Testis (tissue), 2 donors: ENCODE measurements at regions not wholly inside any gene's neighbourhood (a gene's known extent, or its start where the extent isn't known, plus 50 kb on each side); places are given as distances from the start of the nearest gene placed in this dataset.

Experiments used
- POLR2A ChIP-seq: fragments of 450-650 bp; IDR thresholded peaks from one replicate; pipeline ENCODE4 v1.6.1; 2017; ENCODE audit warnings: antibody characterized with exemption, mild to moderate bottlenecking, moderate library complexity
- TF ChIP-seq, protein P1 (sequence below), 3 experiments: fragments of 450-650 bp in 2 of 3; fragments of 200-600 bp in 1 of 3; sonication (generic) in 1 of 3; IDR thresholded peaks; one replicate each; pipeline ENCODE4 v1.5.1; 2016 to 2019; ENCODE audit warnings: antibody characterized with exemption in 3 of 3, mild to moderate bottlenecking in 2 of 3, moderate library complexity in 1 of 3

DNA sequence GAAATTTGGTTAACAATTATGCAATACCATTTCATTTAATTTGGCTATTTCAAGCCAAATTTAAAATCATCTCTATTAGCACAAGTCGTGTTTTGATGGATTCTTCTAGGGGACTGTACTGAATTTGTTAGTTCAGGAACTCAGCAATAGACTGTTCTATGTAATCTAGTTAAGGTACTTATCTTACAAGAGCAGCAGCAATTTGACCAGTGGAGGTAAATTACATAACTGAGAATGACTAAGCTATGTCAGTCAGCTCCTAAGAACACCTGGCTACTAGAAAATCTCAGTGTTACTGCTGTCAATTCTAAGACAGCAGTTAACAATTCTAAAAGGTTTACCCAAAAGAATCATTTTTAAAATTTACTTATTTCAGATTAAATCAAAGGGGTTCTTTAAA lies 513.9 kb upstream of the ZWINT start:
- TF ChIP-seq, protein P1, sequence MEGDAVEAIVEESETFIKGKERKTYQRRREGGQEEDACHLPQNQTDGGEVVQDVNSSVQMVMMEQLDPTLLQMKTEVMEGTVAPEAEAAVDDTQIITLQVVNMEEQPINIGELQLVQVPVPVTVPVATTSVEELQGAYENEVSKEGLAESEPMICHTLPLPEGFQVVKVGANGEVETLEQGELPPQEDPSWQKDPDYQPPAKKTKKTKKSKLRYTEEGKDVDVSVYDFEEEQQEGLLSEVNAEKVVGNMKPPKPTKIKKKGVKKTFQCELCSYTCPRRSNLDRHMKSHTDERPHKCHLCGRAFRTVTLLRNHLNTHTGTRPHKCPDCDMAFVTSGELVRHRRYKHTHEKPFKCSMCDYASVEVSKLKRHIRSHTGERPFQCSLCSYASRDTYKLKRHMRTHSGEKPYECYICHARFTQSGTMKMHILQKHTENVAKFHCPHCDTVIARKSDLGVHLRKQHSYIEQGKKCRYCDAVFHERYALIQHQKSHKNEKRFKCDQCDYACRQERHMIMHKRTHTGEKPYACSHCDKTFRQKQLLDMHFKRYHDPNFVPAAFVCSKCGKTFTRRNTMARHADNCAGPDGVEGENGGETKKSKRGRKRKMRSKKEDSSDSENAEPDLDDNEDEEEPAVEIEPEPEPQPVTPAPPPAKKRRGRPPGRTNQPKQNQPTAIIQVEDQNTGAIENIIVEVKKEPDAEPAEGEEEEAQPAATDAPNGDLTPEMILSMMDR (IDR thresholded peaks at IDR 0.05), result no peak
- no peak for TF ChIP-seq POLR2A
